Mesenchymal stem cell (in vitro differentiated cells and primary cell): ENCODE measurements at regions not wholly inside any gene's neighbourhood (a gene's known extent, or its start where the extent isn't known, plus 50 kb on each side); places are given as distances from the start of the nearest gene placed in this dataset.

Experiments used
- DNase-seq: peaks from one replicate; pipeline ENCODE4 v3.0.0-alpha.2; 2013
- H2AFZ ChIP-seq: one replicate; pipeline ENCODE4 v1.6.1; 2013; ENCODE audit warnings: low read depth, mild to moderate bottlenecking, control low read depth, inconsistent platforms, low read length, moderate library complexity
- H2AK5ac ChIP-seq: 2 replicates; pipeline ENCODE4 v1.6.1; 2013; ENCODE audit warnings: low read length, moderate library complexity, mild to moderate bottlenecking, inconsistent platforms; ENCODE audit not compliant: severe bottlenecking
- H2BK120ac ChIP-seq: one replicate; pipeline ENCODE4 v1.6.1; 2013; ENCODE audit warnings: low read depth, mild to moderate bottlenecking, inconsistent platforms, low read length, moderate library complexity
- H2BK12ac ChIP-seq, 2 experiments: one replicate each; pipeline ENCODE4 v1.6.1; 2013; ENCODE audit warnings: inconsistent platforms in 2 of 2, low read length in 2 of 2, mild to moderate bottlenecking in 2 of 2, moderate library complexity in 2 of 2, control low read depth in 1 of 2
- H2BK15ac ChIP-seq: one replicate; pipeline ENCODE4 v1.6.1; 2013; ENCODE audit warnings: mild to moderate bottlenecking, low read depth, inconsistent platforms; ENCODE audit not compliant: poor library complexity, severe bottlenecking
- H2BK5ac ChIP-seq: 2 replicates; pipeline ENCODE4 v1.6.1; 2013; ENCODE audit warnings: low read depth, mild to moderate bottlenecking, low read length, control low read depth, inconsistent platforms; ENCODE audit not compliant: poor library complexity, severe bottlenecking
- H3K14ac ChIP-seq, 2 experiments: one replicate each; pipeline ENCODE4 v1.6.1; 2013; ENCODE audit warnings: inconsistent platforms in 2 of 2, low read length in 2 of 2, control low read depth in 1 of 2, mild to moderate bottlenecking in 1 of 2, moderate library complexity in 1 of 2
- H3K18ac ChIP-seq, 2 experiments: one replicate each; pipeline ENCODE4 v1.6.1; 2013; ENCODE audit warnings: inconsistent platforms in 2 of 2, low read length in 2 of 2, control low read depth in 1 of 2, low read depth in 1 of 2, mild to moderate bottlenecking in 1 of 2
- H3K23ac ChIP-seq, 2 experiments: one replicate each; pipeline ENCODE4 v1.6.1; 2013; ENCODE audit warnings: inconsistent platforms in 2 of 2, low read length in 2 of 2, mild to moderate bottlenecking in 2 of 2, moderate library complexity in 2 of 2, control low read depth in 1 of 2
- H3K27ac ChIP-seq: 2 replicates; pipeline ENCODE4 v1.5.1; 2013; ENCODE audit warnings: mild to moderate bottlenecking, moderate library complexity, low read length, control low read depth, inconsistent platforms; ENCODE audit not compliant: poor library complexity, severe bottlenecking
- H3K27me3 ChIP-seq, 2 experiments: 2 replicates each; pipeline versions ENCODE4 v1.6.1 to v1.7.0; 2013; ENCODE audit warnings: low read length in 2 of 2, mild to moderate bottlenecking in 2 of 2, moderate library complexity in 2 of 2, control low read depth in 1 of 2, inconsistent platforms in 1 of 2; ENCODE audit not compliant: control insufficient read depth in 1 of 2, insufficient read depth in 1 of 2
- H3K36me3 ChIP-seq, 2 experiments: 2 replicates each; pipeline versions ENCODE4 v1.6.1 to v1.7.0; 2013; ENCODE audit warnings: low read length in 2 of 2, control low read depth in 1 of 2, inconsistent platforms in 1 of 2, low read depth in 1 of 2, mild to moderate bottlenecking in 1 of 2; ENCODE audit not compliant: insufficient read depth in 2 of 2, control insufficient read depth in 1 of 2
- H3K4ac ChIP-seq, 2 experiments: one replicate each; pipeline ENCODE4 v1.6.1; 2013; ENCODE audit warnings: inconsistent platforms in 2 of 2, low read length in 2 of 2, mild to moderate bottlenecking in 2 of 2, moderate library complexity in 2 of 2, control low read depth in 1 of 2, low read depth in 1 of 2
- H3K4me1 ChIP-seq: 2 replicates; pipeline ENCODE4 v1.6.1; 2013; ENCODE audit warnings: low read depth, low read length, control low read depth; ENCODE audit not compliant: control insufficient read depth, insufficient read depth
- H3K4me2 ChIP-seq: 2 replicates; pipeline ENCODE4 v1.6.1; 2013; ENCODE audit warnings: low read length, mild to moderate bottlenecking, inconsistent platforms; ENCODE audit not compliant: poor library complexity, severe bottlenecking
- H3K4me3 ChIP-seq, 2 experiments: 2 replicates each; pipeline versions ENCODE4 v1.5.1 to v1.7.0; 2013; ENCODE audit warnings: low read length in 2 of 2, mild to moderate bottlenecking in 2 of 2, control low read depth in 1 of 2, low read depth in 1 of 2; ENCODE audit not compliant: insufficient read depth in 1 of 2
- H3K79me1 ChIP-seq: replicated peaks from 2 replicates; pipeline ENCODE4 v1.6.1; 2013; ENCODE audit warnings: mild to moderate bottlenecking, control low read depth, low read length, inconsistent platforms; ENCODE audit not compliant: poor library complexity, severe bottlenecking
- H3K9ac ChIP-seq: 2 replicates; pipeline ENCODE4 v1.7.0; 2013; ENCODE audit warnings: mild to moderate bottlenecking, low read length, moderate library complexity
- H3K9me3 ChIP-seq: 2 replicates; pipeline ENCODE4 v1.7.0; 2013; ENCODE audit warnings: mild to moderate bottlenecking, low read length; ENCODE audit not compliant: control insufficient read depth
- H4K8ac ChIP-seq: one replicate; pipeline ENCODE4 v1.6.1; 2013; ENCODE audit warnings: inconsistent platforms, mild to moderate bottlenecking, low read length, moderate library complexity
- H4K91ac ChIP-seq: one replicate; pipeline ENCODE4 v1.6.1; 2013; ENCODE audit warnings: mild to moderate bottlenecking, low read length, inconsistent platforms
- WGBS: methylation state at CpG from one replicate; pipeline ENCODE4 v1.1.7; 2013; ENCODE audit warnings: mixed read lengths; 5-methylcytosine and 5-hydroxymethylcytosine counted together

GRCh38 chr10:105925045-105925785 lies 1239.3 kb downstream of the SORCS1 start:
- no peaks in the 10 kb centered on the region for H3K27me3 ChIP-seq
- H2BK12ac ChIP-seq, result no peak overlapping the region
- H4K91ac ChIP-seq, result no peak overlapping the region
- no peak overlapping the region for H2BK15ac ChIP-seq
- no peak overlapping the region for H3K27ac ChIP-seq
- no peak overlapping the region for H3K4me3 ChIP-seq
- no peak overlapping the region for H3K18ac ChIP-seq
- no peak overlapping the region for H4K8ac ChIP-seq
- no peak overlapping the region for H3K4ac ChIP-seq
- no peak overlapping the region for H2BK5ac ChIP-seq
- no peak overlapping the region for H2AFZ ChIP-seq
- WGBS, result 65% methylated on average over 4 of the region's 4 CpGs
- H3K9ac ChIP-seq, result no peak overlapping the region
- H3K4me2 ChIP-seq, result no peak overlapping the region
- H3K79me1 ChIP-seq, result no peaks in the 10 kb centered on the region
- no peak overlapping the region for H3K14ac ChIP-seq
- no peaks in the 10 kb centered on the region for H3K36me3 ChIP-seq
- no peak overlapping the region for H2AK5ac ChIP-seq
- DNase-seq, result no peak
- no peaks in the 10 kb centered on the region for H3K4me1 ChIP-seq
- H2BK120ac ChIP-seq, result no peak overlapping the region
- no peak overlapping the region for H3K23ac ChIP-seq
- H3K9me3 ChIP-seq, result peaks cover 11% of the 10 kb centered on the region

DNA sequence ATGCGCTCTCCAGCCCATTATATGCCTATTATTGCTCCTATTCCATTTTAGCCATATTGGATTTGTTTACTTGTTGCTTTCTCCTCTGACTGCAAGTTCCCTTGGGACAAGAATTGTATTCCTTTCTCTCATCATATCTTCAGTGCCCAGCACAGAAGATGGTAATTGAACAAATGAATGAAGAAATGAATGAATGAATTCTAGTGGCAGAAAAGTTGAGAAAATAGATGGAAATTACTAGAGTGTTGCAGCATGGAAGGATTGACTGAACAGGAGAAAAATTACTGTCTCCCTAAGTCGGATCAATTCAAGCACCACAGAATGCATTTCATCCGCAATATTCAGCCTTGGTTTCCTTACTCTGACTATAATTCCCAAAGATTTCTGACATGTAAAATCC lies 1243.2 kb downstream of the SORCS1 start:
- WGBS, result 92% methylated on average over 3 of the region's 3 CpGs

DNA sequence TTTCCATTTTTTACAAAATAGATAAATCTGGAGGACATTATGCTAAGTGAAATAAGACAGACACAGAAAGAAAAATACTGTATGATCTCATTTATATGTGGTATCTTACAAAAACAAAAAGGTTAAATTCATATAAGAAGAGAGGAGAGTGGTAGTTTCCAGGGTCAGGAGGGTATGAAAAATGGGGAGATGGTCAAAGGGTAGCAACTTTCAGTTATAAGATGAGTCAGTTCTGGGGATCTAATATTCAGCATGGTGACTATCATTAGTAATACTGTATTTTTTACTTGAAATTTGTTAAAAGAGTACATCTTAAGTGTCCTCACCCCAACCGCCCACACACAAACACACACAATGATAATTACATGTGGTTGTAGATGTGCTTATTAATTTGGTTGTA lies 1250.1 kb downstream of the SORCS1 start:
- H2BK12ac ChIP-seq, result no peak overlapping the region
- H3K27ac ChIP-seq, result no peak overlapping the region
- WGBS, result no CpG with 5 or more reads among the region's 1 CpG
- no peak overlapping the region for H3K18ac ChIP-seq
- H3K23ac ChIP-seq, result no peak overlapping the region
- H3K27me3 ChIP-seq, result no peaks in the 10 kb centered on the region
- no peaks in the 10 kb centered on the region for H3K36me3 ChIP-seq
- no peak overlapping the region for H4K8ac ChIP-seq
- no peak overlapping the region for H2BK5ac ChIP-seq
- H3K4me2 ChIP-seq, result no peak overlapping the region
- H4K91ac ChIP-seq, result no peak overlapping the region
- DNase-seq, result no peak
- H2BK15ac ChIP-seq, result no peak overlapping the region
- H3K4me3 ChIP-seq, result no peak overlapping the region
- H3K4me1 ChIP-seq, result no peaks in the 10 kb centered on the region
- H2AK5ac ChIP-seq, result no peak overlapping the region
- H3K14ac ChIP-seq, result no peak overlapping the region
- H3K9me3 ChIP-seq, result peaks cover 4% of the 10 kb centered on the region
- no peak overlapping the region for H2AFZ ChIP-seq
- no peaks in the 10 kb centered on the region for H3K79me1 ChIP-seq
- no peak overlapping the region for H2BK120ac ChIP-seq
- no peak overlapping the region for H3K9ac ChIP-seq
- H3K4ac ChIP-seq, result no peak overlapping the region

More for the DNA sequence above, 1243.2 kb downstream of the SORCS1 start:
- Histone ChIP-seq H2BK12ac (no peak overlapping the region), H3K9me3 (peaks cover 3% of the 10 kb centered on the region), H4K8ac (no peak overlapping the region), H3K4me3 (no peak overlapping the region), H3K79me1 (no peaks in the 10 kb centered on the region), H3K4me1 (no peaks in the 10 kb centered on the region), H3K27me3 (no peaks in the 10 kb centered on the region), H3K27ac (no peak overlapping the region), H4K91ac (no peak overlapping the region), H3K23ac (no peak overlapping the region), H3K4ac (no peak overlapping the region), H2AFZ (no peak overlapping the region), H3K9ac (no peak overlapping the region), H3K14ac (no peak overlapping the region), H2AK5ac (no peak overlapping the region), H3K4me2 (no peak overlapping the region), H3K36me3 (no peaks in the 10 kb centered on the region), H2BK120ac (no peak overlapping the region), H3K18ac (no peak overlapping the region), H2BK5ac (no peak overlapping the region), H2BK15ac (no peak overlapping the region)
- no peak for DNase-seq

DNA sequence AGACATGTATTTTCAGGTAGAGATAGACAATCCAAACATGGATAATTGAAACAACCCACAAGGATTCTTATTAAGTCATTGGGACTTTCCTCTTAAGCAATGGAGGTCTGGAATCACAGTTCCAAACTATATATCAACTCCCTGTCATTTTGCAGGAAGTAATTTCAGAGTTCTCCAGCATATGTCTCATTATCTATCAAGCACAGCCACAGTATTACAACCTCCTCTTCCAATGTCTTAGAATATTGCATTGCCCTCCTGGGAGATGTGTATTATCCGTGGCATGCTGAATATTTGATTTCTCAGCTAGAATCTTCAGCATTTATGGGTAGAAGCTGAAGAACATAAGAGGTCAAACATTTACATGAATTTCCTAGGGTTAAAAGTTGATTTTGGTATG lies 1255.8 kb downstream of the SORCS1 start:
- H3K4me2 ChIP-seq, result no peak overlapping the region
- H2AK5ac ChIP-seq, result no peak overlapping the region
- no peak for DNase-seq
- no peak overlapping the region for H3K18ac ChIP-seq
- H4K91ac ChIP-seq, result no peak overlapping the region
- 60% methylated on average over 1 of the region's 1 CpG for WGBS
- no peak overlapping the region for H3K23ac ChIP-seq
- no peaks in the 10 kb centered on the region for H3K79me1 ChIP-seq
- H3K27me3 ChIP-seq, result no peaks in the 10 kb centered on the region
- no peak overlapping the region for H2BK120ac ChIP-seq
- H2BK15ac ChIP-seq, result no peak overlapping the region
- no peak overlapping the region for H2AFZ ChIP-seq
- H3K14ac ChIP-seq, result no peak overlapping the region
- no peak overlapping the region for H3K27ac ChIP-seq
- H3K9me3 ChIP-seq, result no peaks in the 10 kb centered on the region
- H3K4me1 ChIP-seq, result no peaks in the 10 kb centered on the region
- no peak overlapping the region for H3K4me3 ChIP-seq
- H3K36me3 ChIP-seq, result no peaks in the 10 kb centered on the region
- H2BK12ac ChIP-seq, result no peak overlapping the region
- no peak overlapping the region for H3K4ac ChIP-seq
- no peak overlapping the region for H3K9ac ChIP-seq
- no peak overlapping the region for H4K8ac ChIP-seq
- H2BK5ac ChIP-seq, result no peak overlapping the region
